ENCODE measurements at regions not wholly inside any gene's neighbourhood (a gene's known extent, or its start where the extent isn't known, plus 50 kb on each side); places are given as distances from the start of the nearest gene placed in this dataset.

- Histone ChIP-seq H3K36me3 (ENCODE audit: low read depth) (no peaks in the 10 kb centered on the region), H3K27me3 (ENCODE audit: insufficient read depth, poor library complexity, severe bottlenecking) (no peaks in the 10 kb centered on the region), H3K27ac (ENCODE audit: poor library complexity, severe bottlenecking) (no peak overlapping the region), H3K4me1 (ENCODE audit: insufficient read depth, poor library complexity, severe bottlenecking) (no peaks in the 10 kb centered on the region), H3K4me3 (ENCODE audit: severe bottlenecking) (no peak overlapping the region), H3K9me3 (ENCODE audit: severe bottlenecking) (no peaks in the 10 kb centered on the region)
- TF ChIP-seq, protein P1, sequence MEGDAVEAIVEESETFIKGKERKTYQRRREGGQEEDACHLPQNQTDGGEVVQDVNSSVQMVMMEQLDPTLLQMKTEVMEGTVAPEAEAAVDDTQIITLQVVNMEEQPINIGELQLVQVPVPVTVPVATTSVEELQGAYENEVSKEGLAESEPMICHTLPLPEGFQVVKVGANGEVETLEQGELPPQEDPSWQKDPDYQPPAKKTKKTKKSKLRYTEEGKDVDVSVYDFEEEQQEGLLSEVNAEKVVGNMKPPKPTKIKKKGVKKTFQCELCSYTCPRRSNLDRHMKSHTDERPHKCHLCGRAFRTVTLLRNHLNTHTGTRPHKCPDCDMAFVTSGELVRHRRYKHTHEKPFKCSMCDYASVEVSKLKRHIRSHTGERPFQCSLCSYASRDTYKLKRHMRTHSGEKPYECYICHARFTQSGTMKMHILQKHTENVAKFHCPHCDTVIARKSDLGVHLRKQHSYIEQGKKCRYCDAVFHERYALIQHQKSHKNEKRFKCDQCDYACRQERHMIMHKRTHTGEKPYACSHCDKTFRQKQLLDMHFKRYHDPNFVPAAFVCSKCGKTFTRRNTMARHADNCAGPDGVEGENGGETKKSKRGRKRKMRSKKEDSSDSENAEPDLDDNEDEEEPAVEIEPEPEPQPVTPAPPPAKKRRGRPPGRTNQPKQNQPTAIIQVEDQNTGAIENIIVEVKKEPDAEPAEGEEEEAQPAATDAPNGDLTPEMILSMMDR (IDR thresholded peaks at IDR 0.05; ENCODE audit: poor library complexity, severe bottlenecking) = no peak
- ATAC-seq (ENCODE audit: low read depth) (no peak), DNase-seq (ENCODE audit: low spot score) (no peak)
Observed at GRCh38 chr2:41912776-41913175, 135.0 kb upstream of the PKDCC start.

DNA sequence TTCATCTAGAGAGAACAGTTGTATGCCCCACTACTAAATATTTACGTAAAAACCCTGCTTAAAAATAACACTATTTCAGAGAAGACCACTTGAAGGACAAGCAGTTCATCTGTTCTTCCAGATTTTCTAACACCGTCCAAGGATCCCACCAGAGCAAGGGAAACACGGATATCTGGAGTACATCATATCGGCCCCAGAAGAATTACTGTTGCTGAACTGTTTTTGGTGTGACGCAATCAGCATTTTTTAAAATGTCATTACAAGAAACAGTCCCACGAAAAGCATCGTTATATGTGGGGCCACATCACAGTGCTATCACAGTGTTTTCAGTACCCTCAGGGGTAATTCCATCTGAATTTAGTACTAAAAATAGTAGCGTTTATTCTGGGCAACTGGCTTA, 134.5 kb upstream of the PKDCC start:
- TF ChIP-seq, protein P1 (IDR thresholded peaks at IDR 0.05; ENCODE audit: poor library complexity, severe bottlenecking) = no peak
- Histone ChIP-seq H3K4me1 (ENCODE audit: insufficient read depth, poor library complexity, severe bottlenecking) (no peaks in the 10 kb centered on the region), H3K27me3 (ENCODE audit: insufficient read depth, poor library complexity, severe bottlenecking) (no peaks in the 10 kb centered on the region), H3K9me3 (ENCODE audit: severe bottlenecking) (no peaks in the 10 kb centered on the region), H3K36me3 (ENCODE audit: low read depth) (no peaks in the 10 kb centered on the region), H3K4me3 (ENCODE audit: severe bottlenecking) (no peak overlapping the region), H3K27ac (ENCODE audit: poor library complexity, severe bottlenecking) (no peak overlapping the region)
- DNase-seq (ENCODE audit: low spot score) (no peak), ATAC-seq (ENCODE audit: low read depth) (no peak)

DNA sequence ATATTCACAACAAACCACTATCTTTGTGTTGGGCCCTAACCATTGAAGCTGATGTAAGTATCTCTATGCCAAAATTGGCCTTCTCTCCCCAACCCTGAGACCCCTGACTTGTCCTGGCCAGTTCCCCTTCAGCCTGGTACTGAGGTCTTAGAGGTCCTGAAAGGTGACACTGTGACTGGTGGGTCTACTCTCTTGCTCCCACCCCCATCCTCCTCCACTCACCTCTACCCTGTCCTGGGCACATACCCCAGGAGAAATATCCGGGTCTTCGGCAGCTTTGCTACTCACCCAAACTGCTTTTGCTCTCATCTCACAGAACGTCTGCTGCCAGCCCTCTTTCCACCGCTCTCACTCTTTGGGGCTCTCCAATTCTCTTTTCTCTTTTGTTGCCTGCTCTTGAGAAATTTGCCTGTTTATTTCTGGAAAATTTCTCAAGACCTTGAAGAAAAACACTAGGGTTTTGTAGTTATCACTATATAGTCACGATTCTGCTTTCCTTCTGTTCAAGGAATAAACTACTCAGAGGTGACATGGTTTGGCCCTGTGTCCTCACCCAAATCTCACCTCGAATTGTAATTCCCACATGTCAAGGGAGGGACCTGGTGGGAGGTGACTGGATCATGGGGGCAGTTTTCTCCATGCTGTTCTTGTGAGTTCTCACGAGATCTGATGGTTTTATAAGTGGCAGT, 133.8 kb upstream of the PKDCC start:
- no peaks in the 10 kb centered on the region for H3K9me3 ChIP-seq (ENCODE audit: severe bottlenecking)
- DNase-seq (ENCODE audit: low spot score) = no peak
- no peak overlapping the region for H3K4me3 ChIP-seq (ENCODE audit: severe bottlenecking)
- TF ChIP-seq, protein P1 (IDR thresholded peaks at IDR 0.05; ENCODE audit: poor library complexity, severe bottlenecking) = no peak
- H3K36me3 ChIP-seq (ENCODE audit: low read depth) = no peaks in the 10 kb centered on the region
- no peaks in the 10 kb centered on the region for H3K4me1 ChIP-seq (ENCODE audit: insufficient read depth, poor library complexity, severe bottlenecking)
- no peak for ATAC-seq (ENCODE audit: low read depth)
- no peak overlapping the region for H3K27ac ChIP-seq (ENCODE audit: poor library complexity, severe bottlenecking)
- H3K27me3 ChIP-seq (ENCODE audit: insufficient read depth, poor library complexity, severe bottlenecking) = no peaks in the 10 kb centered on the region

- TF ChIP-seq, protein P1 (IDR thresholded peaks at IDR 0.05; ENCODE audit: poor library complexity, severe bottlenecking) = no peak
- no peak for ATAC-seq (ENCODE audit: low read depth)
- DNase-seq (ENCODE audit: low spot score) = no peak
- H3K27me3 ChIP-seq (ENCODE audit: insufficient read depth, poor library complexity, severe bottlenecking) = no peaks in the 10 kb centered on the region
- H3K9me3 ChIP-seq (ENCODE audit: severe bottlenecking) = no peaks in the 10 kb centered on the region
- no peaks in the 10 kb centered on the region for H3K4me1 ChIP-seq (ENCODE audit: insufficient read depth, poor library complexity, severe bottlenecking)
- H3K36me3 ChIP-seq (ENCODE audit: low read depth) = no peaks in the 10 kb centered on the region
- H3K27ac ChIP-seq (ENCODE audit: poor library complexity, severe bottlenecking) = no peak overlapping the region
- no peak overlapping the region for H3K4me3 ChIP-seq (ENCODE audit: severe bottlenecking)
Observed at GRCh38 chr2:41914936-41915335, 132.9 kb upstream of the PKDCC start.

- H3K27me3 ChIP-seq (ENCODE audit: insufficient read depth, poor library complexity, severe bottlenecking) = no peaks in the 10 kb centered on the region
- H3K27ac ChIP-seq (ENCODE audit: poor library complexity, severe bottlenecking) = no peak overlapping the region
- no peak overlapping the region for H3K4me3 ChIP-seq (ENCODE audit: severe bottlenecking)
- no peak for DNase-seq (ENCODE audit: low spot score)
- H3K36me3 ChIP-seq (ENCODE audit: low read depth) = no peaks in the 10 kb centered on the region
- TF ChIP-seq, protein P1 (IDR thresholded peaks at IDR 0.05; ENCODE audit: poor library complexity, severe bottlenecking) = no peak
- no peaks in the 10 kb centered on the region for H3K9me3 ChIP-seq (ENCODE audit: severe bottlenecking)
- ATAC-seq (ENCODE audit: low read depth) = no peak
- H3K4me1 ChIP-seq (ENCODE audit: insufficient read depth, poor library complexity, severe bottlenecking) = no peaks in the 10 kb centered on the region
Observed at GRCh38 chr2:41916177-41916576, 131.6 kb upstream of the PKDCC start.

Measured in RWPE2 (cell line).